ENCODE measurements at regions not wholly inside any gene's neighbourhood (a gene's known extent, or its start where the extent isn't known, plus 50 kb on each side); places are given as distances from the start of the nearest gene placed in this dataset.
"Not testable (repeated sequence)": the region's sequence is repeated elsewhere in the genome, so short reads cannot be mapped to it uniquely, and the experiment has no call there.

DNA sequence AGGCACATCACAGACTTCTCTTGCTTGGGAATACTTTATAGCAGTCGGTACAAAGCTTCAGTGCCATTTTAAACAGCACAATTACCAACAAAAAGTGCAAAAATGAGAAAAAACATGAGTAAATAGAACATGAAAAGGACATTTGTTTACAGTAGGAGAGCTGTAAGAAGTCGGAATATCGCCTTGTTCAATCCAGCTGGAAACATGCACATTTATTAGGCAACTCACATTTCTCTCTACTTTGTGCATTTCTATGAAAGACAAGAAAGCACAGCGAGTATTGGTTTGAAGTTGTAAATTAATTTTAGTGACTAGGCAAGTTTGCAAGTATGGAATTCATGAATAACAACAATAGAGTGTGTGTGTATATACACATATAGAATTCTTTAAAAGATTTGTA, 484.7 kb downstream of the DACH1 start:
- no peak for DNase-seq

DNA sequence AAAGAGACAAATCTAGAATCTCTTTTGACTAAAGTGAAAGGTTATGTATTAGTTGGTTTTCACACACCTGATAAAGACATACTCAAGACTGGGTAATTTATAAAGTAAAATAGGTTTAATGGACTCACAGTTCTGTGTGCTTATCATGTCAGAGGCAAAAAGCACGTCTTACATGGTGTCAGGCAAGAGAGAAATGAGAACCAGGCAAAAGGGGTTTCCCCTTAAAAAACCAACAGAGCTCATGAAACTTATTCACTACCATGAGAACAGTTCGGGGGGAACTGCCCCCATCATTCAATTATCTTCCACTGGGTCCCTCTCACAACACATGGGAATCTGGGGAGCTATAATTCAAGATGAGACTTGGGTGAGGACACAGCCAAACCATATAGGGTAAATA, 486.8 kb downstream of the DACH1 start:
- DNase-seq = no peak

DNA sequence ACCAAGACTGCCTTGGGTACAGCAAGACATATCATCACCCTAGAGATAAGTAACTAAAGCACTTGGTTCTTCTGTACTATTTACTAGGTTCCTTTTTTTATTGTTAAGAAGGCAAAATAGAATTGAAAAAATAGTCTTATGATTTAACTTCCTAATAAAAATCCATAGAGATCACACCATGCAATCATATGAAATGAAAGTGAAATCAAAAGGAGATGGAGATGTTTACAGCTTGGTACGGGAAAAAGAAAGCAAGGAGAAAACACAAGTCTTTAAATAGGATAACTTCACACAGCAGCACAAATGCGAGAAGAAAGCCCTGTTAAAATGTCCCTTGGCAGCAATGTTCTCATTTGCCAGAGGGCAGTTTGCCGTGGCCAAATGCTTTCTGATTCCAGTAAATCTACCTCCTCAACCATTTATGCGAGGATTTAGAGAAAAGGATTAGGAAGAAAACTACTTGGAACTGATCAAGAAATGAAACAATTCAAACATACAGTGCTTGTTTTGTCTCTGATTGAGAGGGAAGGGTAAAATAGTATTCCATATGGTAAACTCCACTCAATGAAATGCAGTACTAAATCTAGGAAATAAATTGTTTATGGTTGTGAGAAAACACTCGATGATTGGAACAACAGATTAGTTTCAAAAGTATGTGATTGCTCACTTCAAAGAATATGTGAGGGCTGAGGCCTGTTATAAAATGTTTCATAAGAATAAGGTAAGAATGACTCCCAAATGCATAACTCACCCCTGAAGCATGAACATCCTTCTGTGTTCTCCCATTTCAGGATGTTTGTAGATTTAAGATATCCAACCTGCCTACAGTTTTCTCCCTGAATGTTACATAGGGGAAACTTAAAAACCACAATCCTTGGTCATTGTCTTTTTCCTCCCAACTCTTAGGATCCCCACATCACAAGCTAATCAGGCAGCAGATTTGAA, 487.8 kb downstream of the DACH1 start:
- no peak for DNase-seq

DNA sequence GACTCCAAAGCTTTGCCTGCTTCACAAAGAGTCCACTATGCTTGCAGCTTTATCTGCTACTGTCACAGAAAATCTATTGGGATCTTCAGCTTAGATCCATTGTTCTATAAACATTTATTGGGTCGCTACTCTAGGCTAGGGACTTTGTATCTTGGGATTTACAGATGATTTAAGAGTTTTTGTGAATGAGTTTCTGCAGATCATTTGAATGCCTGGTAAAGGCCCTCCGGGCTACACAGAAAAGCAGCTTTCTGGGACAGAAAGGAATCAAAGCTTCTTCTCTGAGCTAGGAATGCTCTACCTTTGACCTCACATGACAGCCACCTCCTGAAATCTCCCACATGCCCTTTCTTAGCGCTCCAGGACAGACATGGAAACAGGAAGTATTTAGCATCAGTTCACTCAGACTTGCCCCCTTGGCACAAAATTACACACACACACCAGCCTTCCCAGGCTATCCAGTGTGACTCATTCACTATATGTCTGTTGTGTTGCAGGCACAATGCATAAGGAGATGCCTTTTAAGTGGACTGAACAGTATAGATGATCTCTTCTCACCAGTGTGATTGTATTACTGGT, 492.4 kb downstream of the DACH1 start:
- no peak for DNase-seq

DNA sequence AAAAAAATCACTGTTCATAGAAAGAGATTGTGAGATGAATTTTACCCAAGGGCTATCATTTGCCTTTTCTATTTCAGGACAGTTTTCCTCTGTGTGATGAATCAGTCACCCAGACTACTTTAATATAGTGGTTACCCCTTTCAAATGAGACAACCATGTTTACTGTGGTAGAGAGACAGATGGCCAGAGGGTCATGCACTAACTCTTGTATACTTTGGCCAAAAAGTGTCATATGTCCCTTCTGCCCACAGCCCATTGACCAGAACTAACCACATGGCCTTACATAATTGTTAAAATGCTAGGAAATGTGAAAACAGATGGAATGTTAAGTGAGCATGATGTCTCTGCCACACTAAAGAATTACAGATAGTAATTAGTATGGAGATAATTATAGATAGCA, 498.7 kb downstream of the DACH1 start:
- no peak for DNase-seq

DNA sequence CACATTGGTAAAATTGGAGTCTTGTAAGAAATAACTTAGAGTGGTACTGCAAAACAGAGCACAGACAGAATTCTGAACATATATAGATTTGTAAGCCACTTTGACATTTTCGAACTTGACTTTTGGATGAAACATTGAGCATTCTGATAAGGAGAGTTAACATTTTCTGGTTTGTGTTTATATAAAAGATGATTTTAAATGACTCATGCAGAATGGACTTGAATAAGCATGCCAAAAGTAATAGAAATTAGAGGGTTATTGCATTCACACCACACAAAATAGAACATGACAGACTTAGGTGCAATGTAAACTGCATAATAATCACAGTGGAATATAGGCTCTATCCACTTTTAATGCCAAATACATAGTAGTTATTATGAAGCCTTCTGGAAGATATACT, 507.0 kb downstream of the DACH1 start:
- DNase-seq = no peak

DNA sequence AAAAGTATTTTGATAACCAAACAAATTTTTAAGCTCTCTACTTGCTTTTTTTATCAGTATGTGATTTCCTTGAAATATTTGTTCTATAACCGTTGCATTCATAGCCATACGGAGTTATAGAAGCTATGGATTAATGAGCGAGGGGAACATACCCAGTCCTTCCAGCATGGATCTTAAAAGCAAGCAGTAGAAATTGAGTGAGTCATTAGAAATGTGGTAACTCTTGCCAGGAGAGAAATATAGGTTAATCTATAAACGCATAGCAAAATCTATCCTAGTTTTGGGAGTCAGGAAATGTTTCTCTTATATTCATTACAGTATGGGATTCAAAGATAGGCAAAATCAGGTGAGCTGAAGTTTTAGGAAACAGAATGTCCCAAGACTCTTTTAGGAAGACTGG, 507.4 kb downstream of the DACH1 start:
- no peak for DNase-seq

DNA sequence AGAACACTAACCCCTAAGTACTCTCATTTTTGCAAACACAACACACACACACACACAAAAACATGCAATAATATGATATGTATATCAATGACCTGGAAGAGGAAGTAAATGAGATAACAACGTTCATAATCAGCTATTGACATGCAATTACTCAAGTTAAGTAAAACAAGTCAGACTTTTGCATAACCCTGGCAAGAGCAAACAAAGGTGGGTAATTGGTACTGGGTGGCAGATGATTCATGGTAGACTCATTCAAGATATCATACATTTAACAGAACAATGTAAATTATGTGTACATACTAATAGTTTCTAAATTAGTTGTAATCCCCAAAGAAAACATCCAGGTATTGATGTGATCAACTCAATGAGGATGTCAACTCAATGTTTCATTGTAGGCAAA, 508.8 kb downstream of the DACH1 start:
- no peak for DNase-seq

DNA sequence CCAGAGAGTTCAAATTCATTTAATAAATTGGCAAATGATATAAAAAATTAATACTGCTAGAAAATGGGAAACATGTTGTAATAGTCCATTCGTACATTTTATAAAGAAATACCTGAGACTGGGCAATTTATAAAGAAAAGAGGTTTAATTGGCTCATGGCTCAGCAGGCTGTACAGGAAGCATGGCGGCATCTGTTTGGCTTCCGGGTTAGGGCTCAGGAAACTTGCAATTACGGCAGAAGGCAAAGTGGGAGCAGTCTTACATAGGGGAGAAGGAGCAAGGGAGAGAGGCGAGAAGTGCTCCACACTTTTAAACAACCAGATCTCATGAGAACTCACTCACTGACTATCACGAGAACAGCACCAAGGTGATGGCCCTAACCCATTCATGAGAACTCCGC, 512.0 kb downstream of the DACH1 start:
- no peak for DNase-seq

DNA sequence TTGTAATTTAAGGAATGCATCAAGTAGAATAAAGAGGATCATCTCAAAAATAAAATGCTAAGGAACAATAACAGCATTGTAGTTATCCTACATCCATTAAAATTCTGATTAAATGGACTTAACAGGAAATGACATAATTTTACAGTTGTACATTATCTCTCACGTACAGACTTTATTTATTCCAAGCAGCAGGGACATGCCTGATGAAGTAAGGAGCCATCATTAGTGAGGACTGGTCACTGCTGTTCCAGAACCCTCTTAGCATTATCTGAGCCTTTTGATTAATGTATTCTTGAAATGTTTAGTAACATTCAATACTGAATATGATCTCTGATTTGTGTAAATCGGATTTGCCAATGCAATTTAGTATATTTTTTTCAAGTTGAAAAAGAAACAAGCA, 516.1 kb downstream of the DACH1 start:
- DNase-seq = no peak

DNA sequence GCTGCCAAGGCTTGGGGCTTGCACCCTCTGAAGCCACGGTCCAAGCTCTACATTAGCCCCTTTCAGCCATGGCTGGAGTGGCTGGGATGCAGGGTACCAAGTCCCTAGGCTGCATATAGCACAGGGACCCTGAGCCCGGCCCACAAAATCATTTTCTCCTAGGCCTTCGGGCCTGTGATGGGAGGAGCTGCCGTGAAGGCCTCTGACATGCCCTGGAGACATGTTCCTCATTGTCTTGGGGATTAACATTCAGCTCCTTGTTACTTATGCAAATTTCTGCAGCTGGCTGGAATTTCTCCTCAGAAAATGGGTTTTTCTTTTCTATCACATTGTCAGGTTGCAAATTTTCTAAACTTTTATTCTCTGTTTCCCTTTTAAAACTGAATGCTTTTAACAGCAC, 521.1 kb downstream of the DACH1 start:
- not testable (repeated sequence) for DNase-seq

DNA sequence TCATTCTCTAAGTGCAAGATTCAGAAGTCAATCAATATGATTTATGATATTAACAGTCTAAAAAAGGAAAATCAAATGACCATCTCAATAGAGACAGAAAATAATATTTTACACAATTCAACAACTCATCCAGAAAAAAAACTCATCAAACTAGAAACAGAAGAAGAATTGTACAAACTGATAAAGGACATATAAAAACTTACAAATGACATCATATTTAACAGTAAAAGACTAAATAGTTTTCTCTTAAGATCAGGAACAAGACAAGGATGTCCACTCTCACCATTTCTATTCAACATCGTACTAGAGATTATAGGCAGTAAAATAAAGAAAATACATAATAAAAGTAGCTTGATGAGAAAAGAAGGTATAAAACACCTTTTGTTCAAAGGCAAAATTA, 527.3 kb downstream of the DACH1 start:
- DNase-seq = no peak

DNA sequence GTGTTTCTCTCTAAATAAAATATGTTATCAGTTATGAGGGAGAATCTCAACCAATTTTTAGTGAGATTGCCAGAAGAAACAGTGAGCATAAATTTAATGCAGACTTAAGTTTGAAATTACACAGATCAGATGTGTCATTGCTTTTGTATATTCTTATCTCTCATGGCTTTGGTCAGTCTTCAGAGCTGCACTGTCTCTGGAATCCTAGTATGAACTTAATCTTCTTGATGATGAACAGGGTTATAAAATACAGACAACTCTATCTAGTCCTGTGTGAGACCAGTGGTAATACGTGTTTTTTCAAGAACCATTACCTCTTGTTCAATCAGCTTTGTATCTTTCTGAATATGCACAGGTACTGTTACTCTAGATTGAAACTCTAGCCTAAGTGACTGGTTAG, 528.0 kb downstream of the DACH1 start:
- DNase-seq = no peak

DNA sequence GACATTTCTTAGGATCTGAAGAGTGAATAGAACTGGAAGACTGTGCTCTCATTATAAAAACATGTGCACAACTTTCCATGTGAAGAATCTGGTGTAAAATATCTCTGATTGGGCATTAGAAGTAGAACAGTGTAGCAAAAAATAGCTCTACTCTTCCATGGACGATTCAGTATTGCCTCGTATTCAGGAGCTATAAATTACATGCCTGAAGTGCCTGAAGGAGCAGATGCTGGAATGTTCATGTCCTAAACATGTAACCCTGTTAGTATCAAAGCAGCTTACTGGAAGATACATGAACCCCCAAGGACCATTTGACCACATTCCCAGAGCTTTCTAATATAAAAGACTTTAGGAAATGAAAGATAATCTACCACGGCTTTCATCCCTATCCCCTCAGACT, 528.9 kb downstream of the DACH1 start:
- DNase-seq = no peak

DNA sequence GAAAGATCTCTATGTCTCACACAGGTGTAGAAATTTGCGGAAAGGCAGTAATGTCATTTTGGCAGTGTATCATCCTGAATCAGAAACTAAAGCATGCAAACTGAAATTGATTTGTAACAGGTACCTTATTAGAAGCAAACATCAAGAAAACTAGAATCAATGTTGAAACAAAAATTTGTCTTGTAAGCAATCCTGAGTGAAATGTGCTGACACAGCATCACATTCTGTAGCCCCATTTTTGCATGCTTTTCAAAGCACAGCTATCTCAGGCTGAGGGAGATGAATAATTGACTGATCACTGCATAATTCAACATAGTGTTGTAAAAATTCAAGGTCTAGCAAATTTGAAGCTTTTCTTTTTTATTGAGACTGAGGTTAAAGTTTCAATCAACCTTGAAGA, 539.7 kb downstream of the DACH1 start:
- no peak for DNase-seq

DNA sequence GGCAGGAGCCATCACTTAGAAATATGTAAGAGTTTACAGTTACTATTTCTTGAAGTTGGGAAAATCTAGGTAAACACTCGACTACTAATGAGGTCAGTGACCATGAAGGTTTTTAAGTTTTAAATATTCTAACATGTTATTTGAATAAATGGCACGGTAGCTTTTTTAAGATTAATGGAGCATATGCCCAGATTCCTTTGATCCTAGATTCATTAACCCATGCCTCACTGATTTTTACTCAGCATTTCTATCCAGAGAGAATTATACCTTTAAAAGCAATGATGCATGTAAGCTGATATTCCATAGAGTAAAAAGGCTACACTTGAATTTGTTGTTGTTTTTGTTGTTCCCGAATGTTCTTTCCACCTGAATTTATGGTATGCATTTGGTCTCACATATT, 541.4 kb downstream of the DACH1 start:
- no peak for DNase-seq

DNA sequence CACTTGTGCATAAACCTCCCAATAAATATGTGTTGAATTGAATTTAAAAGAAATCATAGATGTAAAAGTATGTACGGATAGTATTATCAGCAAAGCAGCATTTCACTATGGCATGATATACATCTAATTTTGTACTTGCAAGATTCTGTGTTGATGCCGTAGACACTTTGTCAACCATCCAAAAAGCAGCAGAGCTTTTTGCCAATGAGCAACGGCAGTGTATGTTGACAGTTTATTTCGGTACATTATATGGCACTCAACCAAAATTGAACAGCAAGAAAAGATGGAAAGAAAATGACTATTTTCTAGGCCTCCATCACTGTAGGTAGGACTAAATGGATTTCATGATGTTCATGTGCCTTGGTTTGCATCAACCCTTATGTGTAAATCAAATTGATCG, 543.7 kb downstream of the DACH1 start:
- DNase-seq = no peak

DNA sequence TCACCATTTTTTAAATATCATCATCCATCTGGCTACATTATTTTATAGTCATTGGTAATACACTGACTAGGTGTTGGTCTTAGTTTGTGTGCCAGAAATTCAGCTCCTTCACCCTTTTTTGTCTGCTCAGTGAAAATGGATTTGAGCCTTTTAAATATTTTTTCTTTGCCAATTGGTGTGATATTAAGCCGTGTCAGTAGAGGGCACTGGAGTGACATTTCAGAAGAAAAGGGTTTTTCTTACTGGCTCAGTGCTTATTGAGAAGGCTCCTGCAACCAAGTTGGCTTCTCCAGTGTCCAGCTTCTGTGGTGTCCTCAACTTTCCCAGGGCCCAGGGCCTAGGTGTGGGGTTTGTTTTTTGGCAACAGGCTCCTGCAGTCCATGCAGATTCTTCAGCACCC, 546.6 kb downstream of the DACH1 start:
- DNase-seq = no peak

DNA sequence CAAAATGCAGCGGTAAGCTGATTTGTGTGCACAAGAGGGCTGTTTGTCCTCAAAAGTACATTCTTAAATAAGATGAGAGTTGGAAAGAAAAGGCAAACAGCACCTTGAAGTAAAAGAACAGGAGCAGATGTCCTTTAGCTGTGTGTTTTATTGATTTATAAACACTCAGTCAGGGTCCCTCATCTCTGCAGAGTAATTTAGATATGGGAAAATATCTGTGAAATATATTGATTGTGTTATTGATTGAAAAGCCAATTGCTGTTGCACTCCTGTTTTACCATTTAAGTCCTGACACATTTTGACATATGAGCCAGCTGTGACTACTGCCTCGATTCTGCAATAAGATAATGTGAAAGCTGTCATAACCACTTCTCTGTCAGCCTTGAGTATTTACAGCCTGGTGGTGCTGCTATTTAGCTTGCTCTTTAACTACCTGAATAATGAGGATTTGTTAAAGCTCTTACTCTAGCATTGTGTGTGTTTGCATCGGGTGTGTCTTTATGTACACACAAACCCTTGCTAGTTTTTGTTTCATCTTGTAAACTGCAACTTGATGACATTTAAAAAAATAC, 550.1 kb downstream of the DACH1 start:
- DNase-seq = no peak

DNA sequence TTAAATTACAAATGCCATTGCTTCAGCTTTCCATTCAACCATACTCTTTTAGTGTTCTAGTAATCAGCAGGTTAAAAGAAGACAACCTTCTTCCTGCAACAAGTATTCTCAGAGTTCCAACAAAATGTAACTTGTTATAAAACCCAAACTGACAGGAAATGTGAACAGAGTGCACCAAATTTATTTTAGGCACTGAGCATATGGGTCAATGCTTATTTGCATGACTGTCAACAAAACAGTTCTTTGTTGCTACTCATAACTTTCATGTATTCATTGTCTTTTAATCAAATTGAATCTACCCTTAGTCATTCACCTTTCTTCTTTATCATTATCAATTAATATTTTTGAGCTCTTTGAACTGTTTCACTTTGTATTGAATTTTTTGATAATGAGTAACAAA, 554.1 kb downstream of the DACH1 start:
- no peak for DNase-seq

DNA sequence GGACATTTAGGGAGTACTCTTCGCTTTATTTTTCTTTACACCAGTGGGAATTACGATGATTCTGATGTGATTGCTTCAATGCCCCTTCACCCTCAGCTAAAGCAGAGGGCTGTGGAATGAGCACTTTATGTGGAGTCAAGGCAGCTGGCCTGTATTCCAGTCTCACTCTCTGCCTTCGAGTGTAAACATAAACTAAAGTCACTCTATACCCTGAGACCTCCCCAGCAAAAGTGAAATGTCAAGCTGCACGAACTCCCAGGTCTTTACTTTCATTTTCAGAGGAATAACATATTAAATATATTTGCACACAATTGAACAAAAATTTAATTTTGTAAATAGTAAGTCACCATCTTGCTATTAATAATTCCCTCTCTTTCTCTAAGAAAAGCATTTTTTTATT, 557.1 kb downstream of the DACH1 start:
- no peak for DNase-seq

DNA sequence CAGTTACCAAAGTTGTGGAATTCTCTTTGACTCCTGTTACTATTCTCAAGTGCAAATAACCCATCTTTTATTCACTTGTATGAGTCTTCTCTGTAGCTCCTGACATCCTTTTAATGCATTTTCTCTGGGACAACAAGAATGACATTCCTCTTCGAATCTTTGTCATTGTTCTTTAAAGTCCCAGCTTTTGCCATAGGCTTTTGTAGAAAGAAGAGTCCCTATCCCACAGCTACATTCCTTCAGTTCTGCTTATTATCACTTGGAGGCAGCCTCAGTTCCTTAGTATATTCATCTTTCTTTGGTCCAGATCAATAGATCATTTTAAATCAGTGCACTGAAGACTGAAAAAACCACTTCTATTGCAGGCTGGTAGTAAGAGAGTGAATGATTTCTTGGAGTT, 560.2 kb downstream of the DACH1 start:
- no peak for DNase-seq

DNA sequence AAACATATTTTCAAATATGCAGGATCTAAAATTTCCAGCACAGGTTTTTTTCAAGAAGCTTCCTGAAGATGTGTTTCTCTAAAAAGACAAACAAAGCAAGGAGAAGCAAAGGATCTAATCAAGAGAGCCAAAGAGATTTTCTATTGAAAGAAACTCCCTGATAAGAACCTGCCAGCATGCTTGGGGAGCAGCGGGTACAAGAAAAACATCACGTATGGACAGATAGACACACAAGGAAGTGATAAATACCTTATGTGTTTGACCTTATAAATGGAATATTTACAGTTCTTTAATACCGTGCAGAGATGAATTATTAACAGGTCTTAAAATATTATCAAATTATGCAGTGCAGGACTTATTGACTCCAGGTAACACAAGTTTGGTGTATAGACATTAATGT, 562.1 kb downstream of the DACH1 start:
- no peak for DNase-seq

DNA sequence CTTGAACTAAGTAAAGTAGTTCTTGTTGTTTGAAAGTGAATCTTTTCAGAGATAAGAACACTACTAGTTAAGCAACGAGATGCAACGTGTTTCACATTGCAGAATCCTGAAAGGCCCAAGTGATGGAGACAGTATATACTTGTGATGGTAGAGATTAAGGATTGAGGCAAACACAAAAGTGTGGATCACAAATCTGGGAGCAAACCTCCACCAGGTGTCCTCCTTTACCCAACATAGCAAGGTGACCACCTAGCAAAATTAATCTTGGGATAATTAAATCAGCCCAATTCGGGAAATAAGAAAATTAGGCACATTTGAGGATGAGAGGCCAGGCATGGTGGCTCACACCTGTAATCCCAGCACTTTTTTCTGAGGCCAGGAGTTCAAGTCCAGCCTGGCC, 563.9 kb downstream of the DACH1 start:
- no peak for DNase-seq

DNA sequence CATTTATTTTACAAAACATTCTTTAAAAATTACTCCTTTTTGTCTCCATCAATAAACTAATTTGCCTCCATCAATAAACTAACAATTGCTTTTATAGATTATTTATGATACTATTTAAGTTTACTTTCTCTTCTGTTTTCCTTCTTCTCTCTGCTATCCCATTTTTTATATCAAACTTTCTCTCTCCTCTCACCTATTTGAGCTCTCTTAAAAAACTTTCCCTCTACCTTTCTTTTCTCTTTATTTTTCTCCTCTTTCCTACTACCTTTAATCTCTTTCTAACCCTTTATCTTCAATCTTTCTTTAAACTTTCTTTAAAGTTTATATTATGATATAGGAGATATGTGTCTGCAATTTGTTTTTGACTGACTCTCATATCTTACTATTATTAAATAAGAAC, 566.4 kb downstream of the DACH1 start:
- DNase-seq = no peak
